HepG2 (cell line): ENCODE measurements at regions not wholly inside any gene's neighbourhood (a gene's known extent, or its start where the extent isn't known, plus 50 kb on each side); places are given as distances from the start of the nearest gene placed in this dataset.

Experiments used
- ATAC-seq: fragments of 200-7000 bp; cut with Tn5 transposase; 3 replicates; pipeline ENCODE4 v1.9.1; 2020; ENCODE audit warnings: mild to moderate bottlenecking, moderate library complexity
- BruUV-seq: library from RNA; stranded (reverse); fragments of 400-500 nt; replicated peaks from 2 replicates; lab custom pipeline; 2021; lab: Mats Ljungman, UMichigan
- CTCF ChIA-PET: fragments of 300-600 bp; formaldehyde crosslinking; extraction: SDS; loops from one replicate; lab custom pipeline; 2021; ENCODE audit warnings: low total read pairs, inconsistent platforms, low intra/inter-chr PET ratio; lab: Yijun Ruan, JAX
- POLR2A ChIA-PET: fragments of 350-600 bp; sonication (Branson Sonifier 250); formaldehyde crosslinking; loops from one replicate; lab custom pipeline; 2020; ENCODE audit warnings: antibody characterized with exemption, inconsistent platforms; lab: Yijun Ruan, JAX
- DNase-seq: peaks from one replicate; pipeline ENCODE4 v3.0.0-alpha.2; 2015; ENCODE audit warnings: low spot score
- FAIRE-seq: peaks from 3 replicates; lab custom pipeline; 2011; peaks lifted over from hg19 to GRCh38; lab: Jason Lieb, UNC
- H2AFZ ChIP-seq: one replicate; pipeline ENCODE4 v1.6.1; 2011; ENCODE audit warnings: low read length, inconsistent platforms
- H3K27ac ChIP-seq: fragments of 300-600 bp; 3 replicates; pipeline ENCODE4 v1.8.0; 2011; ENCODE audit warnings: mixed run types, mild to moderate bottlenecking, mixed read lengths, low read length, inconsistent platforms; ENCODE audit not compliant: insufficient read depth; ENCODE audit errors: extremely low read length
- H3K27me3 ChIP-seq, 2 experiments: fragments of 200-600 bp in 1 of 2; 2 replicates in 1 of 2; 3 replicates in 1 of 2; pipeline versions ENCODE4 v1.6.0 to v1.8.0; 2011; ENCODE audit warnings: low read length in 2 of 2, mild to moderate bottlenecking in 2 of 2, moderate library complexity in 2 of 2, inconsistent platforms in 1 of 2; ENCODE audit not compliant: insufficient read depth in 2 of 2, control insufficient read depth in 1 of 2
- H3K36me3 ChIP-seq, 2 experiments: fragments of 200-600 bp in 1 of 2; replicated peaks in 1 of 2; 2 replicates in 1 of 2; 3 replicates in 1 of 2; pipeline versions ENCODE4 v1.5.1 to v1.8.0; 2011; ENCODE audit warnings: low read length in 2 of 2, inconsistent platforms in 1 of 2; ENCODE audit not compliant: insufficient read depth in 2 of 2, control insufficient read depth in 1 of 2
- H3K4me1 ChIP-seq: 2 replicates; pipeline ENCODE4 v1.5.1; 2012; ENCODE audit warnings: low read length, inconsistent platforms; ENCODE audit not compliant: insufficient read depth
- H3K4me2 ChIP-seq: 2 replicates; pipeline ENCODE4 v1.6.0; 2011; ENCODE audit warnings: low read depth, low read length, inconsistent platforms
- H3K4me3 ChIP-seq, 3 experiments: fragments of 200-600 bp in 1 of 3; sonication (generic), shearing (Covaris generic) in 1 of 3; replicated peaks in 1 of 3; 2 replicates each; pipeline ENCODE4 v1.5.1; 2011 to 2016; ENCODE audit warnings: low read length in 3 of 3, inconsistent platforms in 2 of 3, low read depth in 2 of 3, mild to moderate bottlenecking in 2 of 3, control low read depth in 1 of 3, mixed read lengths in 1 of 3; ENCODE audit not compliant: insufficient read depth in 1 of 3
- H3K79me2 ChIP-seq: one replicate; pipeline ENCODE4 v1.6.1; 2011; ENCODE audit warnings: low read length, inconsistent platforms; ENCODE audit not compliant: insufficient read depth
- H3K9ac ChIP-seq: 2 replicates; pipeline ENCODE4 v1.6.0; 2011; ENCODE audit warnings: mild to moderate bottlenecking, low read depth, low read length, inconsistent platforms; ENCODE audit not compliant: insufficient read depth
- H3K9me3 ChIP-seq: 2 replicates; pipeline ENCODE4 v1.5.1; 2012; ENCODE audit warnings: mild to moderate bottlenecking, low read length
- H4K20me1 ChIP-seq: 2 replicates; pipeline ENCODE4 v1.6.0; 2011; ENCODE audit warnings: inconsistent platforms, mild to moderate bottlenecking, low read length, moderate library complexity; ENCODE audit not compliant: insufficient read depth
- MYC ChIP-seq: sonication (generic); formaldehyde crosslinking; IDR thresholded peaks from 2 replicates; pipeline ENCODE4 v1.9.0; 2021; ENCODE audit warnings: missing genetic modification reagents, borderline replicate concordance
- NR3C1 ChIP-seq: sonication (generic); formaldehyde crosslinking; IDR thresholded peaks from 2 replicates; pipeline ENCODE4 v1.4.0; 2020; ENCODE audit warnings: missing genetic modification reagents
- ONECUT2 ChIP-seq: sonication (generic); formaldehyde crosslinking; IDR thresholded peaks from 2 replicates; pipeline ENCODE4 v1.4.0; 2020; ENCODE audit warnings: missing genetic modification reagents
- PBX2 ChIP-seq: IDR thresholded peaks from 2 replicates; pipeline ENCODE4 v1.6.1; 2016; ENCODE audit warnings: control low read depth
- TMF1 ChIP-seq: sonication (generic); formaldehyde crosslinking; IDR thresholded peaks from 2 replicates; pipeline ENCODE4 v1.8.1; 2022; ENCODE audit warnings: low read depth, missing genetic modification reagents
- UBTF ChIP-seq: sonication (generic); formaldehyde crosslinking; IDR thresholded peaks from 2 replicates; pipeline ENCODE4 v1.4.0; 2020; ENCODE audit warnings: mild to moderate bottlenecking, missing genetic modification reagents
- YEATS4 ChIP-seq: sonication (generic); formaldehyde crosslinking; IDR thresholded peaks from 2 replicates; pipeline ENCODE4 v1.4.0; 2020; ENCODE audit warnings: missing genetic modification reagents, borderline replicate concordance
- WGBS: methylation state at CpG from one replicate; pipeline ENCODE4 v1.1.6; 2017; ENCODE audit warnings: low lambda C conversion rate; 5-methylcytosine and 5-hydroxymethylcytosine counted together
- in situ Hi-C: cut with HindIII; loops from 2 replicates; pipeline ENCODE4 v1.10.0; 2017; ENCODE audit warnings: low pct_unique_long_range_greater_than_20kb; ENCODE audit not compliant: extremely low pct_ligation_motif_present
- intact Hi-C: fragments of 100-400 bp; cut with micrococcal nuclease; formaldehyde crosslinking; loops from one replicate; pipeline ENCODE4 v1.10.0; 2022; ENCODE audit not compliant: unreplicated experiment

GRCh38 chr5:57653636-57654290 is 171.2 kb upstream of the ACTBL2 start:
- no peaks in the 10 kb centered on the region for H3K36me3 ChIP-seq
- no peak overlapping the region for H3K4me2 ChIP-seq
- POLR2A ChIA-PET, result no interaction called here
- in situ Hi-C loops (loop anchor here (10.0 kb wide), 1 partner anchor 811 kb away; the partner anchor contains the start of gene PLK2), intact Hi-C loops (loop anchor here (5.0 kb wide), 2 partner anchors 64 to 109 kb away; no protein-coding TSS in a partner anchor)
- no peaks in the 10 kb centered on the region for H4K20me1 ChIP-seq
- no peaks in the 10 kb centered on the region for H3K79me2 ChIP-seq
- no peak for DNase-seq
- no peak overlapping the region for H3K4me3 ChIP-seq
- H2AFZ ChIP-seq, result no peak overlapping the region
- no peaks in the 10 kb centered on the region for H3K27me3 ChIP-seq
- H3K9ac ChIP-seq, result no peak overlapping the region
- no peak for TF ChIP-seq TMF1 (CRISPR knock-in tag)
- no peak for TF ChIP-seq YEATS4 (CRISPR knock-in tag)
- TF ChIP-seq PBX2 (CRISPR knock-in tag), result no peak
- no peak for ATAC-seq
- CTCF ChIA-PET, result no interaction called here
- no peak for FAIRE-seq
- peaks cover 28% of the 10 kb centered on the region for H3K4me1 ChIP-seq
- H3K27ac ChIP-seq, result no peak overlapping the region
- H3K9me3 ChIP-seq, result no peaks in the 10 kb centered on the region
- no TSS peak for BruUV-seq
- 67% methylated on average over 3 of the region's 3 CpGs for WGBS

- H3K9me3 ChIP-seq, result no peaks in the 10 kb centered on the region
- peak overlapping the region; percentile 75 for H2AFZ ChIP-seq
- in situ Hi-C loops (loop anchor here (10.0 kb wide), 1 partner anchor 814 kb away; the partner anchor contains the start of gene PLK2), intact Hi-C loops (loop anchor here (1.0 to 5.0 kb wide), 4 partner anchors 35 to 111 kb away; no protein-coding TSS in a partner anchor)
- peaks cover 28% of the 10 kb centered on the region for H3K4me1 ChIP-seq
- peak overlapping the region; percentile 57 for H3K27ac ChIP-seq
- no peaks in the 10 kb centered on the region for H3K36me3 ChIP-seq
- H3K27me3 ChIP-seq, result no peaks in the 10 kb centered on the region
- FAIRE-seq (no peak), DNase-seq (no peak), ATAC-seq (peak; percentile 13)
- H3K9ac ChIP-seq, result 0 out of 2 replicates have a peak overlapping the region, but pooled peaks have one; percentile 32
- no TSS peak for BruUV-seq
- ChIA-PET CTCF (interaction anchor here (1.7 kb wide), 2 partner anchors 128 to 812 kb away, joined by 8 to 9 read pairs; no protein-coding TSS in a partner anchor), POLR2A (interaction anchor here (1.0 to 2.0 kb wide), 5 partner anchors 31 to 810 kb away, joined by 3 to 22 read pairs (median 13); partner anchors contain the start of gene PLK2)
- TF ChIP-seq UBTF (CRISPR knock-in tag), result 0 out of 2 replicates have a peak, but pooled peaks have one; percentile 0
- 0 out of 2 replicates have a peak, but pooled peaks have one; percentile 4 for TF ChIP-seq MYC
- no peak for TF ChIP-seq NR3C1 (CRISPR knock-in tag)
- no peak for TF ChIP-seq ONECUT2 (CRISPR knock-in tag)
- H3K4me3 ChIP-seq, result peak overlapping the region; percentile 11 to 51 (median 30); a peak in 3 of 6 replicates
- no peaks in the 10 kb centered on the region for H4K20me1 ChIP-seq
- no CpG with 5 or more reads among the region's 1 CpG for WGBS
- no peaks in the 10 kb centered on the region for H3K79me2 ChIP-seq
- peak overlapping the region; percentile 87 for H3K4me2 ChIP-seq
These were observed 168.5 kb upstream of the ACTBL2 start for GRCh38 chr5:57651127-57651526.
